ENCODE measurements at regions not wholly inside any gene's neighbourhood (a gene's known extent, or its start where the extent isn't known, plus 50 kb on each side); places are given as distances from the start of the nearest gene placed in this dataset.

DNA sequence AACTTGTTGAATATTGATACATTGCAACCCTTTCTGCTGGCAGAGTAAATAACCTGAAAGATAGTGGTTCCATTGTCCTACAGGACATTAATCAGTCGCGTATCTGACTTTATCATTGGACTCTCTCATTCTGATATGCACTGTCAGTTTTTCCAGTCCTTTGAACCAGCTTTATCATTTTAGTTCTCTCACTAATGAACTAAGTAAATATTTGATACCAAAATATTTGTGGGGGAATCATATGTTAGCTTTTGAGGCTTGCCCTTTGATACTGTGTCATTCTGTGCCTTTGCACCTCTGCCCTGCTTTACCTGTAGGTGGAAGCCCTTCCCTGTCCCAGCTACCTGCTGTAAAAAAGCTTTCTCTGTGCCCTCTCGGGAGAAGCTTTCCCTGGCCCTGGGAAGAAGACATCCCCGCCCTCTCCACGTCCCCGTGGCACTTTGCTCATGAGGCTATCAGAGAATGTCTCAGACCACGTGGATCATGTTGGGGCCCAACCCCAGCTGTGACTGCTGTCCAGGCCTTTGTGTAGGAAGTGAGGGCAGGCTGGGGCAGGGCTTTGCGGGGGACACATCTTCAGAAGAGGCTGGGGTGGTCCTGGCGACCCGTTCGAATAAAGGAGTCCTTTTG is 117.8 kb upstream of the NXT1 start:
- WGBS, 2 donors, result 91 to 92% methylated on average over 11 of the region's 11 CpGs
- intact Hi-C loops (cut with DNase I; ENCODE audit: low total_unique reads), result loop anchor here (10.0 kb wide), 1 partner anchor 188 kb away; the partner anchor contains the start of gene THBD

DNA sequence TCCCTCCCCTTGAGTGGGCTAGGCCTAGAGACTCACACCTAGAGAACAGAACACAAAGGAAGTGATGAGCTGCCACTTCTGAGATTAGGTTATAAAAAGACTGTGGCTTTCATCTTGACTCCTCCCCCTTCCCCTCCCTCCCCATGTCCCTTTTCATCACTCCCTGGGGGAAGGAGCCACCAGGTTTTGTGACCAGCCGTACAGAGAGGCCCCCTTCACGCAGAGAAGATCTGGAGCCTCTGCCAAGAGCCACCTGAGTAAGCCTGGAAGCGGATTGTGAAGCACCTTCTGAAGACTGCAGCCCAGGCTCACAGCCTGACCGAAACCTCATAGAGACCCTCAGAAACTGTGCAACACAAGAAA is 118.4 kb upstream of the NXT1 start:
- H3K36me3 ChIP-seq (ENCODE audit: low read depth, missing control alignments), result no peaks in the 10 kb centered on the region
- H3K9me3 ChIP-seq, result no peaks in the 10 kb centered on the region
- no peak overlapping the region for H3K4me3 ChIP-seq
- H3K4me1 ChIP-seq, result peaks cover 14% of the 10 kb centered on the region
- H3K27me3 ChIP-seq, result no peaks in the 10 kb centered on the region
- intact Hi-C loops (cut with DNase I; ENCODE audit: low total_unique reads), result loop anchor here (10.0 kb wide), 1 partner anchor 187 kb away; the partner anchor contains the start of gene THBD
- 86 to 98% methylated on average over 4 of the region's 4 CpGs for WGBS, 2 donors
- no peak overlapping the region for H3K27ac ChIP-seq
- no peak for TF ChIP-seq POLR2A (IDR thresholded peaks at IDR 0.05)
- TF ChIP-seq, protein P1, sequence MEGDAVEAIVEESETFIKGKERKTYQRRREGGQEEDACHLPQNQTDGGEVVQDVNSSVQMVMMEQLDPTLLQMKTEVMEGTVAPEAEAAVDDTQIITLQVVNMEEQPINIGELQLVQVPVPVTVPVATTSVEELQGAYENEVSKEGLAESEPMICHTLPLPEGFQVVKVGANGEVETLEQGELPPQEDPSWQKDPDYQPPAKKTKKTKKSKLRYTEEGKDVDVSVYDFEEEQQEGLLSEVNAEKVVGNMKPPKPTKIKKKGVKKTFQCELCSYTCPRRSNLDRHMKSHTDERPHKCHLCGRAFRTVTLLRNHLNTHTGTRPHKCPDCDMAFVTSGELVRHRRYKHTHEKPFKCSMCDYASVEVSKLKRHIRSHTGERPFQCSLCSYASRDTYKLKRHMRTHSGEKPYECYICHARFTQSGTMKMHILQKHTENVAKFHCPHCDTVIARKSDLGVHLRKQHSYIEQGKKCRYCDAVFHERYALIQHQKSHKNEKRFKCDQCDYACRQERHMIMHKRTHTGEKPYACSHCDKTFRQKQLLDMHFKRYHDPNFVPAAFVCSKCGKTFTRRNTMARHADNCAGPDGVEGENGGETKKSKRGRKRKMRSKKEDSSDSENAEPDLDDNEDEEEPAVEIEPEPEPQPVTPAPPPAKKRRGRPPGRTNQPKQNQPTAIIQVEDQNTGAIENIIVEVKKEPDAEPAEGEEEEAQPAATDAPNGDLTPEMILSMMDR (IDR thresholded peaks at IDR 0.05), result no peak
- DNase-seq, result no peak

More for the DNA sequence above, 117.8 kb upstream of the NXT1 start:
- no peaks in the 10 kb centered on the region for H3K9me3 ChIP-seq
- no peak for DNase-seq
- H3K4me1 ChIP-seq, result peaks cover 11% of the 10 kb centered on the region
- no peak overlapping the region for H3K27ac ChIP-seq
- H3K27me3 ChIP-seq, result no peaks in the 10 kb centered on the region
- no peaks in the 10 kb centered on the region for H3K36me3 ChIP-seq (ENCODE audit: low read depth, missing control alignments)
- H3K4me3 ChIP-seq, result no peak overlapping the region
- TF ChIP-seq, protein P1 (IDR thresholded peaks at IDR 0.05), result no peak
- no peak for TF ChIP-seq POLR2A (IDR thresholded peaks at IDR 0.05)

DNA sequence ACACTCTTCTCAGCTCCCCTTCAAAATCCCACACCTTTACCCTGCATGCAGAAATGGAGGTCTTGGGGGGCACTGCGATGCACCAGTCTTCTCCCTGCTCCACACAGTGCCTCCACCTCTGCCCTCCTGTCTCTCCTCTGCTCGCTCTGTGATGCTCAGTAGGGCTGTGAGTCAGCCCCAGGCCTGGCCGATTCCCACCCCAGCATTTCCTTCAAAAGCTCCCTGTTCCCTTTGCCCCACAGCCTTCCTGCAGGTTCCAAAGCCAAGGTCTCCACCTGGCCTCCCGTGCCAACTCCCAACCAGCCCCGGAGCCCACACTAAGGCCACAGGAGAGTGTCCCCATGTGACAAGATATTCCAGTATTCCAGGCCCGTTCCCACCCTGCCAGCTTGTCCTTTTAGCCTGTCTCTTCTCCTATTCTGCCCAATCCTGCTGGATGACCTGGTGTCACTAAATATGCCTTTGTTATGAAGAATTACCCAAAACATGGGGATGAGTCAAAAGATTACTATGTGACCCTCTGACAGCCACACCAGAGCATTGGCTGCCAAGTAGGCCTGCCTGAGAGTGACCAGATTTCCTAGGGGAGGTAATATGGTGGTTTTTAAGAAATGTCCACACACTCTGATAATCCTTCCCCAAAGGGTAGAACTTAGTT is 118.9 kb upstream of the NXT1 start:
- H3K9me3 ChIP-seq, result no peaks in the 10 kb centered on the region
- H3K27me3 ChIP-seq, result no peaks in the 10 kb centered on the region
- no peak overlapping the region for H3K4me3 ChIP-seq
- no peaks in the 10 kb centered on the region for H3K36me3 ChIP-seq (ENCODE audit: low read depth, missing control alignments)
- DNase-seq, result no peak
- H3K27ac ChIP-seq, result no peak overlapping the region
- intact Hi-C loops (cut with DNase I; ENCODE audit: low total_unique reads), result loop anchor here (10.0 kb wide), 1 partner anchor 187 kb away; the partner anchor contains the start of gene THBD
- WGBS, 2 donors, result 94 to 95% methylated on average over 5 to 6 of the region's 6 CpGs
- peaks cover 15% of the 10 kb centered on the region for H3K4me1 ChIP-seq
- TF ChIP-seq POLR2A (IDR thresholded peaks at IDR 0.05), result no peak
- TF ChIP-seq, protein P1 (IDR thresholded peaks at IDR 0.05), result no peak

DNA sequence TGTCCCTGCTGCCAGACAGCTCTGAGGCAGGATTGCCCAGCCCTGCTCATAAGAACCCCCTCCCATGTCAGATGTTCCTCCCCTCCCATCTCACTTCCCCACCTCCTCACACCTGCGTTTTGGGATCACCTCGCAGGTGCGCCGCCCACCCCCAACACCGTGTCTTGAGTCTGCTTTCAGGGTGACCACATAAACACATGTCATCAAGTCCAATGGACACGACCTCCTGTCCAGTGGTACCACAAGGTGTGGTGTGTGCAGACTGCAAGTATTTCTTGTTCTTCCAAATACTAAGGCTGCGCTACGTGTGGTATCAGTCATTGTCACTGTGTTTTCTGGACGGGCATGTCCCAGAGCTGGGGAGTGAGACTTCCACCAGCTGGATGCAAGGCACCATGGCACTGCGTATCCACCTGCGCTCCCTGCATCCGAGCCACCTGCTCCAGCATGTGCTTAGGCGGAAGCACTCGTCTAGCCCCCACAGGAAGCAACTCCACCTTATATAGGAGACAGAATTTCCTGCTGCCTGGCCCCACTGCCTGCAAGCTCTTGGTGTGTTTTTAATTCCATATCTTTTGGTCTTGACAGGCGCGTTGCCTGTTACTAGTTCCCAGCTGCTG is 119.7 kb upstream of the NXT1 start:
- Histone ChIP-seq H3K27me3 (no peaks in the 10 kb centered on the region), H3K4me1 (peaks cover 15% of the 10 kb centered on the region), H3K36me3 (ENCODE audit: low read depth, missing control alignments) (no peaks in the 10 kb centered on the region), H3K27ac (no peak overlapping the region), H3K4me3 (no peak overlapping the region), H3K9me3 (no peaks in the 10 kb centered on the region)
- TF ChIP-seq POLR2A (IDR thresholded peaks at IDR 0.05), result no peak
- TF ChIP-seq, protein P1 (IDR thresholded peaks at IDR 0.05), result no peak
- WGBS, 2 donors, result 89 to 91% methylated on average over 16 of the region's 16 CpGs
- no peak for DNase-seq
- intact Hi-C loops (cut with DNase I; ENCODE audit: low total_unique reads), result loop anchor here (10.0 kb wide), 1 partner anchor 186 kb away; the partner anchor contains the start of gene THBD

Measured in testis (tissue), 2 donors.